Chondrocyte (in vitro differentiated cells): ENCODE measurements at regions not wholly inside any gene's neighbourhood (a gene's known extent, or its start where the extent isn't known, plus 50 kb on each side); places are given as distances from the start of the nearest gene placed in this dataset.

Source experiments
- DNase-seq: peaks from one replicate; pipeline ENCODE4 v3.0.0; 2021; ENCODE audit warnings: mixed read lengths, low spot score
- H3K27ac Mint-ChIP-seq: one replicate; pipeline ENCODE4 v1.8.0; 2021; ENCODE audit warnings: mild to moderate bottlenecking, moderate library complexity, mixed read lengths; ENCODE audit not compliant: unreplicated experiment
- H3K27me3 Mint-ChIP-seq: 2 replicates; pipeline ENCODE4 v1.8.0; 2021; ENCODE audit warnings: low read depth, mixed read lengths
- H3K36me3 Mint-ChIP-seq: 2 replicates; pipeline ENCODE4 v1.8.0; 2021; ENCODE audit warnings: low read depth, mixed read lengths
- H3K4me1 Mint-ChIP-seq: 2 replicates; pipeline ENCODE4 v1.8.0; 2021; ENCODE audit warnings: low read depth, mild to moderate bottlenecking, mixed read lengths
- H3K4me3 Mint-ChIP-seq: one replicate; pipeline ENCODE4 v1.8.0; 2021; ENCODE audit warnings: mild to moderate bottlenecking, moderate library complexity, mixed read lengths; ENCODE audit not compliant: unreplicated experiment
- H3K9me3 Mint-ChIP-seq: 2 replicates; pipeline ENCODE4 v1.8.0; 2021; ENCODE audit warnings: low read depth, mixed read lengths
- TF ChIP-seq, protein P1 (sequence below): fragments of 200-600 bp; sonication (generic); IDR thresholded peaks from 2 replicates; pipeline ENCODE4 v1.5.0; 2021; ENCODE audit warnings: antibody characterized with exemption, mild to moderate bottlenecking, moderate library complexity

- DNase-seq: no peak
- no peak overlapping the region for H3K4me3 Mint-ChIP-seq
Observed at GRCh38 chr2:125364984-125365265, 1291.0 kb upstream of the GYPC start.

GRCh38 chr2:125371867-125372266 is 1284.1 kb upstream of the GYPC start:
- DNase-seq: no peak
- Mint-ChIP-seq H3K27ac (no peak overlapping the region), H3K27me3 (peaks cover 4% of the 10 kb centered on the region), H3K4me3 (no peak overlapping the region), H3K36me3 (no peaks in the 10 kb centered on the region), H3K9me3 (peaks cover 2% of the 10 kb centered on the region), H3K4me1 (no peaks in the 10 kb centered on the region)
- TF ChIP-seq, protein P1, sequence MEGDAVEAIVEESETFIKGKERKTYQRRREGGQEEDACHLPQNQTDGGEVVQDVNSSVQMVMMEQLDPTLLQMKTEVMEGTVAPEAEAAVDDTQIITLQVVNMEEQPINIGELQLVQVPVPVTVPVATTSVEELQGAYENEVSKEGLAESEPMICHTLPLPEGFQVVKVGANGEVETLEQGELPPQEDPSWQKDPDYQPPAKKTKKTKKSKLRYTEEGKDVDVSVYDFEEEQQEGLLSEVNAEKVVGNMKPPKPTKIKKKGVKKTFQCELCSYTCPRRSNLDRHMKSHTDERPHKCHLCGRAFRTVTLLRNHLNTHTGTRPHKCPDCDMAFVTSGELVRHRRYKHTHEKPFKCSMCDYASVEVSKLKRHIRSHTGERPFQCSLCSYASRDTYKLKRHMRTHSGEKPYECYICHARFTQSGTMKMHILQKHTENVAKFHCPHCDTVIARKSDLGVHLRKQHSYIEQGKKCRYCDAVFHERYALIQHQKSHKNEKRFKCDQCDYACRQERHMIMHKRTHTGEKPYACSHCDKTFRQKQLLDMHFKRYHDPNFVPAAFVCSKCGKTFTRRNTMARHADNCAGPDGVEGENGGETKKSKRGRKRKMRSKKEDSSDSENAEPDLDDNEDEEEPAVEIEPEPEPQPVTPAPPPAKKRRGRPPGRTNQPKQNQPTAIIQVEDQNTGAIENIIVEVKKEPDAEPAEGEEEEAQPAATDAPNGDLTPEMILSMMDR: no peak

More at GRCh38 chr2:125364984-125365265, 1291.0 kb upstream of the GYPC start:
- Mint-ChIP-seq H3K36me3 (no peaks in the 10 kb centered on the region), H3K4me1 (no peaks in the 10 kb centered on the region), H3K9me3 (peaks cover 2% of the 10 kb centered on the region), H3K27me3 (peaks cover 5% of the 10 kb centered on the region), H3K27ac (no peak overlapping the region)
- TF ChIP-seq, protein P1: no peak

DNA sequence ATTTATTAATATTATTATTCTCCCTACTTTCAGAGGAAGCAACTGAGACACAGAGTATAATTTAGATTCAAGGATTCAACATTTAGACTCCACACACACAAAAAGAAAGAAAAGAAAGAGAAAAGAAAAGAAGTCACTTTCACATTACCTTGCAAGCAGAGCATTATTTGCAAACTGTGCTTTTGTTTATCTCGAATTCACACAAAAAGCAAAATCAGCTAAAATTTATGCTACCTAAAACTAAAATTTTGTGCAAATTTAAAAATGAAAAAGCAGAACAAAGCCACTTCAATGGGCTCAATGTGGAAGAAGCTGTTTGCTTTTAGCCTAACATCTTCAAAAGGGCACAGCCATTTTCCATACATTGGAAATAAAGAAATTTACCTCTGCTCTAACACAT is 1282.7 kb upstream of the GYPC start:
- no peak overlapping the region for H3K27ac Mint-ChIP-seq
- peaks cover 5% of the 10 kb centered on the region for H3K27me3 Mint-ChIP-seq
- no peak for DNase-seq
- TF ChIP-seq, protein P1: no peak
- H3K4me1 Mint-ChIP-seq: no peaks in the 10 kb centered on the region
- no peak overlapping the region for H3K4me3 Mint-ChIP-seq
- no peaks in the 10 kb centered on the region for H3K36me3 Mint-ChIP-seq
- H3K9me3 Mint-ChIP-seq: no peaks in the 10 kb centered on the region

- H3K27ac Mint-ChIP-seq: no peak overlapping the region
- peaks cover 6% of the 10 kb centered on the region for H3K9me3 Mint-ChIP-seq
- H3K4me3 Mint-ChIP-seq: no peak overlapping the region
- no peaks in the 10 kb centered on the region for H3K4me1 Mint-ChIP-seq
- TF ChIP-seq, protein P1: no peak
- no peak for DNase-seq
- peaks cover 17% of the 10 kb centered on the region for H3K27me3 Mint-ChIP-seq
- H3K36me3 Mint-ChIP-seq: no peaks in the 10 kb centered on the region
Observed at GRCh38 chr2:125386074-125386473, 1269.9 kb upstream of the GYPC start.

GRCh38 chr2:125397535-125398251 is 1258.3 kb upstream of the GYPC start:
- H3K9me3 Mint-ChIP-seq: no peaks in the 10 kb centered on the region
- peaks cover 8% of the 10 kb centered on the region for H3K27me3 Mint-ChIP-seq
- H3K4me3 Mint-ChIP-seq: no peak overlapping the region
- no peak for DNase-seq
- TF ChIP-seq, protein P1: no peak
- no peak overlapping the region for H3K27ac Mint-ChIP-seq
- no peaks in the 10 kb centered on the region for H3K36me3 Mint-ChIP-seq
- H3K4me1 Mint-ChIP-seq: peaks cover 3% of the 10 kb centered on the region
